Transverse colon (tissue), 4 donors: ENCODE measurements at regions not wholly inside any gene's neighbourhood (a gene's known extent, or its start where the extent isn't known, plus 50 kb on each side); places are given as distances from the start of the nearest gene placed in this dataset.

Source experiments
- DNase-seq: peaks from one replicate; pipeline ENCODE4 v3.0.0-alpha.2; 2019
- H3K27ac ChIP-seq, 4 donors: fragments of 200-600 bp; sonication (generic); 2 replicates each; pipeline ENCODE4 v1.5.1; 2016 to 2018; ENCODE audit warnings: inconsistent platforms in 4 of 4
- H3K27me3 ChIP-seq: fragments of 200-600 bp; sonication (generic); 2 replicates; pipeline ENCODE4 v1.5.1; 2017; ENCODE audit warnings: inconsistent platforms
- H3K36me3 ChIP-seq, 4 donors: fragments of 200-600 bp; sonication (generic); 2 replicates each; pipeline ENCODE4 v1.5.1; 2017 to 2019; ENCODE audit warnings: inconsistent platforms in 4 of 4
- H3K4me1 ChIP-seq, 4 donors: fragments of 200-600 bp; sonication (generic); 2 replicates each; pipeline ENCODE4 v1.5.1; 2017 to 2020; ENCODE audit warnings: inconsistent platforms in 4 of 4
- H3K4me3 ChIP-seq, 4 donors: fragments of 200-600 bp; sonication (generic); 1 replicate in 1 of 4; 2 replicates in 3 of 4; pipeline versions ENCODE4 v1.5.1 to v1.6.1; 2017 to 2019; ENCODE audit warnings: inconsistent platforms in 4 of 4
- H3K9me3 ChIP-seq, 2 donors: fragments of 200-600 bp; sonication (generic); 2 replicates each; pipeline ENCODE4 v1.5.1; 2017 to 2019; ENCODE audit warnings: inconsistent platforms in 2 of 2
- EP300 ChIP-seq: sonication (generic); formaldehyde crosslinking; IDR thresholded peaks from one replicate; pipeline ENCODE4 v1.6.1; 2017; ENCODE audit warnings: antibody characterized with exemption, low read depth
- POLR2A ChIP-seq: fragments of 450-650 bp; IDR thresholded peaks from one replicate; pipeline ENCODE4 v1.6.1; 2016; ENCODE audit warnings: antibody characterized with exemption, mild to moderate bottlenecking, moderate library complexity
- POLR2AphosphoS5 ChIP-seq, 3 donors: sonication (generic); formaldehyde crosslinking; IDR thresholded peaks; one replicate each; pipeline ENCODE4 v1.6.1; 2016; ENCODE audit warnings: antibody characterized with exemption in 3 of 3
- WGBS, 2 donors: methylation state at CpG; one replicate each; pipeline ENCODE4 v1.1.5; 2018; ENCODE audit warnings: low coverage in 1 of 2; 5-methylcytosine and 5-hydroxymethylcytosine counted together
- in situ Hi-C, 4 donors: fragments of 200-750 bp; cut with MboI; loops; one replicate each; pipeline versions ENCODE4 v1.15.0 to v1.15.1; 2017; ENCODE audit warnings: low sequenced_read_pairs in 3 of 4, low pct_ligation_motif_present in 1 of 4, low pct_unique_long_range_greater_than_20kb in 1 of 4
- intact Hi-C: fragments of 100-400 bp; cut with DNase I; formaldehyde crosslinking; loops from one replicate; pipeline ENCODE4 v1.15.1; 2023; ENCODE audit warnings: low total_unique reads
- TF ChIP-seq, protein P1 (sequence below), 5 experiments: fragments of 200-600 bp in 3 of 5; fragments of 450-650 bp in 2 of 5; sonication (generic) in 3 of 5; IDR thresholded peaks; 1 replicate in 2 of 5; 2 replicates in 3 of 5; pipeline ENCODE4 v1.5.1; 2016 to 2017; ENCODE audit warnings: antibody characterized with exemption in 5 of 5, inconsistent platforms in 3 of 5, mild to moderate bottlenecking in 2 of 5, moderate library complexity in 1 of 5

DNA sequence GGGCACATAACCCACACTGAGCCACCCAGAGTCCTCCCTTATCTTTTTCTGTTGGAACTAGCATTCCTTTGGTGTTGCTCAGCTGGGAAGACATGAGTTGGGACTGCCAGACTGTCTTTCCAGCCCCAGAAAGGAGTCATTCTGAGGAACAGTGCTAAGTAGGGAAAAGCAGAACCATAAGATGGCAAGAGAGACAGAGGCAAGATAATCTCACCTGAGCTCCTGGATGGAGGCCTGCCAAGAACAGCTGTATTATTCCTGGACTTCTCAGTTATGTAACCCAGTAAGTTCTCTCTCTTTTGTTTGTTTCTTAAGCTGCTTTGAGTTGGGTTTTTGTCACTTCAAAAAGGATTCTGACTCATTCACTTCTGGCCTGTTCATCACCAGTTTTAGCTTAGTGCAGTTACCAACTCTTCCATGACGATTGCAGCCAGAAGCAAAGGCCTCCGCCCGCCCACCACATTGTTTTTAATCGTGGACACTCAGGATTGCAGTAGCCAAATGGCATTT is 134.4 kb downstream of the OMA1 start:
- no peak overlapping the region for H3K27ac ChIP-seq
- no peaks in the 10 kb centered on the region for H3K9me3 ChIP-seq
- in situ Hi-C loops (no loop called here), intact Hi-C loops (no loop called here)
- no peak overlapping the region for H3K4me3 ChIP-seq
- 80 to 89% methylated on average over 1 to 4 of the region's 4 CpGs for WGBS, 2 donors
- no peaks in the 10 kb centered on the region for H3K27me3 ChIP-seq
- H3K36me3 ChIP-seq, result no peaks in the 10 kb centered on the region
- no peak for TF ChIP-seq EP300
- TF ChIP-seq, protein P1, sequence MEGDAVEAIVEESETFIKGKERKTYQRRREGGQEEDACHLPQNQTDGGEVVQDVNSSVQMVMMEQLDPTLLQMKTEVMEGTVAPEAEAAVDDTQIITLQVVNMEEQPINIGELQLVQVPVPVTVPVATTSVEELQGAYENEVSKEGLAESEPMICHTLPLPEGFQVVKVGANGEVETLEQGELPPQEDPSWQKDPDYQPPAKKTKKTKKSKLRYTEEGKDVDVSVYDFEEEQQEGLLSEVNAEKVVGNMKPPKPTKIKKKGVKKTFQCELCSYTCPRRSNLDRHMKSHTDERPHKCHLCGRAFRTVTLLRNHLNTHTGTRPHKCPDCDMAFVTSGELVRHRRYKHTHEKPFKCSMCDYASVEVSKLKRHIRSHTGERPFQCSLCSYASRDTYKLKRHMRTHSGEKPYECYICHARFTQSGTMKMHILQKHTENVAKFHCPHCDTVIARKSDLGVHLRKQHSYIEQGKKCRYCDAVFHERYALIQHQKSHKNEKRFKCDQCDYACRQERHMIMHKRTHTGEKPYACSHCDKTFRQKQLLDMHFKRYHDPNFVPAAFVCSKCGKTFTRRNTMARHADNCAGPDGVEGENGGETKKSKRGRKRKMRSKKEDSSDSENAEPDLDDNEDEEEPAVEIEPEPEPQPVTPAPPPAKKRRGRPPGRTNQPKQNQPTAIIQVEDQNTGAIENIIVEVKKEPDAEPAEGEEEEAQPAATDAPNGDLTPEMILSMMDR (IDR thresholded peaks at IDR 0.05), result no peak
- TF ChIP-seq POLR2AphosphoS5 (IDR thresholded peaks at IDR 0.05), result no peak
- no peak for TF ChIP-seq POLR2A
- DNase-seq, result no peak
- H3K4me1 ChIP-seq, result no peaks in the 10 kb centered on the region

DNA sequence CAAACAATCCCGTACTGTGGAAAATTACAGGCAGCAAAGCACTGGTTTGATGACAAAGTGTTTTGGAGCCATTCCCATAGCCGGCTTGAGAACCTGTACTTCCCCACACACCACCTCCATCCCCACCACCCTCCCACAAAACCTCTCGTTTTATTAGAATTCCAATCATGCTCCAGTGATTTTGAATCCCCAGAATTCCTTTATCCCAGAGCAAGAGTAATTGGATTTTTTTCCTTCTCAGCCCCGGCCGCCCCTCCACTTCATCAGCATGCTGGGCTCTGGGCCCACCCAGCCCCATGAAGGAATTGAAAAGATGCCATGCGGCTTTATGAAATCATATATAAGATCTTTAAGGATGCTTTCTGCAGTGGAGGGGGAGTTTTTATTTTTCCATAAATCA is 136.6 kb downstream of the OMA1 start:
- Histone ChIP-seq H3K9me3 (no peaks in the 10 kb centered on the region), H3K4me1 (no peaks in the 10 kb centered on the region), H3K27ac (no peak overlapping the region), H3K4me3 (no peak overlapping the region), H3K27me3 (no peaks in the 10 kb centered on the region), H3K36me3 (no peaks in the 10 kb centered on the region)
- intact Hi-C loops, result no loop called here
- in situ Hi-C loops, result no loop called here
- no peak for DNase-seq
- TF ChIP-seq, protein P1 (IDR thresholded peaks at IDR 0.05), result no peak
- 75 to 83% methylated on average over 6 of the region's 6 CpGs for WGBS, 2 donors

DNA sequence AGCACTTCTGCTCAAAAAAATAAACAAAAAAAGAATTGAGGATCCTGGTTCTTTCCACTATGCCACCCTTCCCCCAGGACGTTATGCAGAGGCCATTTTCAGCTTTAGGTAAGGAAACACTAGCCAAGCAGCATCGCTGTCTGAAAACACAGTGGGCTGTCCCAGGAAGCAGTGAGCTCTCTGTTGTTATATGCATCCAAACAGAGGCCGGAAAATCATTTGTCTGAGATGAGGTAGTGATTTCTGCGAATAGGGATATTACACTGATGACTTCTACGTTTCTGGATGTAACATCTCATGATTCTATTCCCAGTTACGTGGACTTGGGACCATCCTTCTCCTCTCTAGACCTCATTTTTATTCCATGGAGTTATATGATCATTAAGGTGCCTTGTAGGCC is 137.2 kb downstream of the OMA1 start:
- H3K4me3 ChIP-seq, result no peak overlapping the region
- in situ Hi-C loops (no loop called here), intact Hi-C loops (no loop called here)
- 86 to 90% methylated on average over 5 to 6 of the region's 6 CpGs for WGBS, 2 donors
- no peaks in the 10 kb centered on the region for H3K36me3 ChIP-seq
- H3K27me3 ChIP-seq, result no peaks in the 10 kb centered on the region
- H3K4me1 ChIP-seq, result no peaks in the 10 kb centered on the region
- TF ChIP-seq EP300 (no peak), POLR2AphosphoS5 (IDR thresholded peaks at IDR 0.05) (no peak), POLR2A (no peak)
- TF ChIP-seq, protein P1 (IDR thresholded peaks at IDR 0.05), result no peak
- no peak overlapping the region for H3K27ac ChIP-seq
- no peak for DNase-seq
- no peaks in the 10 kb centered on the region for H3K9me3 ChIP-seq

DNA sequence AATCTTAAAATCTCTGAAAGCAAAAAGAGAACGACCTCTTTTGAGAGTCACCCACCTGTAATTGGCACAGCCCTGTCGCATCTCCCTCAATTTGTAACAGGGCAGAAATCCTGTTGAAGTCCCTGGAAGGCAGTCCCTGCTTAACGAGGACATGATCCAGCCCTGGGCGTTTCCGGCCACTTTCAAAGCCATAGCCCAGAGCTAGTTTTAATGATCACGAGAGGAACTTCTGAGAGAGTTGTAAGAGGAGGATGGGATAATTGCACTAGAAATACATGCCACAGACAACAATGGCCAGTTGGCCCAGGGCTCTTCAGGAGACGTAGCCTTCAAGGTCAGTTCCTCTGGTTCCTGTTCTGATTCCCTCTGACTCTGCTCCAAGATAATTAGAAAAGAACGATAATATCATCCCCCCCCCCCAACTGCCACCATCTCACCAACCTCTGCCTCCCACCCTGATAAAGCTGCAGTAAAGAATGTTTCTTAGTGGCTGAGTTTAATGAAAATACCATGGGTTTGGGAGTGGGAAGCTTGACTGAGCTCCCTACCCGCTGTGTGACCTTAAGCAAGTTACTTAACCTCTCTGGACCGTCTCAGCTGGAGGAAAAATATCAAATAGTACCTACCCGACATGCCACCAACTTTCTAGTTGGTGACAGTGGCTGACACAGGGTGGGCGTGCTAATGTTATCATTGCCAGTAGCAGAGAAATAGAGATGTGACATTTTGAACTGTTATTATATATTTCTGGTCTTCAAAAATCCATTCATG is 140.0 kb downstream of the OMA1 start:
- in situ Hi-C loops, result no loop called here
- no peak for TF ChIP-seq EP300
- TF ChIP-seq, protein P1 (IDR thresholded peaks at IDR 0.05), result no peak
- TF ChIP-seq POLR2A, result no peak
- TF ChIP-seq POLR2AphosphoS5 (IDR thresholded peaks at IDR 0.05), result no peak
- WGBS, 2 donors, result 80 to 91% methylated on average over 6 to 12 of the region's 12 CpGs
- DNase-seq, result no peak
- H3K9me3 ChIP-seq, result no peaks in the 10 kb centered on the region
- no peak overlapping the region for H3K27ac ChIP-seq
- no peaks in the 10 kb centered on the region for H3K36me3 ChIP-seq
- no peaks in the 10 kb centered on the region for H3K27me3 ChIP-seq
- no peak overlapping the region for H3K4me3 ChIP-seq
- no peaks in the 10 kb centered on the region for H3K4me1 ChIP-seq
- intact Hi-C loops, result no loop called here
